ENCODE measurements at regions not wholly inside any gene's neighbourhood (a gene's known extent, or its start where the extent isn't known, plus 50 kb on each side); places are given as distances from the start of the nearest gene placed in this dataset.

- Histone ChIP-seq H3K27me3 (ENCODE audit: insufficient read depth, low read length) (no peaks in the 10 kb centered on the region), H2BK120ac (ENCODE audit: insufficient read depth, low read length, poor library complexity) (no peak overlapping the region), H4K8ac (ENCODE audit: low read depth, low read length) (no peak overlapping the region), H4K91ac (ENCODE audit: low read depth, low read length) (no peak overlapping the region), H2AK5ac (ENCODE audit: low read length) (no peak overlapping the region), H3K9ac (ENCODE audit: low read length) (no peak overlapping the region), H2AFZ (ENCODE audit: insufficient read depth, low read length, poor library complexity) (no peak overlapping the region), H3K4ac (ENCODE audit: low read depth, low read length) (no peak overlapping the region), H3K23ac (ENCODE audit: low read length) (no peak overlapping the region), H2BK5ac (ENCODE audit: low read depth, low read length, poor library complexity) (no peak overlapping the region), H3K4me2 (ENCODE audit: low read length) (no peak overlapping the region), H3K79me2 (ENCODE audit: control insufficient read depth, insufficient read depth, low read length, poor library complexity) (no peaks in the 10 kb centered on the region), H3K9me3 (ENCODE audit: insufficient read depth, low read depth, low read length) (no peaks in the 10 kb centered on the region), H3K36me3 (ENCODE audit: control insufficient read depth in 1 of 2, insufficient read depth in 2 of 2, low read length in 2 of 2) (no peaks in the 10 kb centered on the region), H2BK12ac (ENCODE audit: low read length) (no peak overlapping the region), H3K4me1 (ENCODE audit: control insufficient read depth in 1 of 2, insufficient read depth in 2 of 2, low read length in 2 of 2) (no peaks in the 10 kb centered on the region), H3K4me3 (ENCODE audit: low read depth, low read length) (no peak overlapping the region), H3K27ac (ENCODE audit: low read depth, low read length) (no peak overlapping the region), H4K12ac (ENCODE audit: low read depth, low read length) (no peak overlapping the region), H3K18ac (ENCODE audit: low read length) (no peak overlapping the region), H3K14ac (ENCODE audit: low read length) (no peak overlapping the region), H3K79me1 (ENCODE audit: low read length) (no peaks in the 10 kb centered on the region)
- no CpG with 5 or more reads among the region's 5 CpGs for WGBS (ENCODE audit: extremely low coverage, insufficient coverage, insufficient read length)
- no peak for DNase-seq
Measured at GRCh38 chrX:124818033-124818432, 471.7 kb downstream of the SH2D1A start.

DNA sequence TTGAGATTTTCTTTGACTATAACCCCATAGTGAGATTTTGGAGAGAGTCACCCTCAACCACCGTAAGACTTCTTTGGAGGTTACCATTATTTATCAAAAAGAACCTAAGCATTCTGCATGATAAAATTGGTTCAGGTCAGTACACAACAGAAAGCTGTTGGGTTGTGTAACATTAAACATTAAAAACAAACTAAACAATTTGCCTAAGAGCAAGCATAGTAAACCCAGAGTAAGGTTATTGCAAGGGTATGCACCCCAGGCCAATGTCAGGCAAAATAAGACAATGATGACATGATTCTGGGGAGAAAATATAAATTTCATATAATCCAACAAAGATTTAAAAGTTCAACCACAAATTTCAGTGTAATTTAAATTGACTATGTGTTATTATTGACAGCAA is 472.4 kb downstream of the SH2D1A start:
- WGBS (ENCODE audit: extremely low coverage, insufficient coverage, insufficient read length), result no CpG with 5 or more reads among the region's 1 CpG

GRCh38 chrX:124820738-124821137 is 474.4 kb downstream of the SH2D1A start:
- DNase-seq, result no peak
- Histone ChIP-seq H3K4me2 (ENCODE audit: low read length) (no peak overlapping the region), H3K9ac (ENCODE audit: low read length) (no peak overlapping the region), H3K14ac (ENCODE audit: low read length) (no peak overlapping the region), H3K27ac (ENCODE audit: low read depth, low read length) (no peak overlapping the region), H3K4me1 (ENCODE audit: control insufficient read depth in 1 of 2, insufficient read depth in 2 of 2, low read length in 2 of 2) (no peaks in the 10 kb centered on the region), H3K18ac (ENCODE audit: low read length) (no peak overlapping the region), H3K36me3 (ENCODE audit: control insufficient read depth in 1 of 2, insufficient read depth in 2 of 2, low read length in 2 of 2) (no peaks in the 10 kb centered on the region), H4K8ac (ENCODE audit: low read depth, low read length) (no peak overlapping the region), H3K4ac (ENCODE audit: low read depth, low read length) (no peak overlapping the region), H4K91ac (ENCODE audit: low read depth, low read length) (no peak overlapping the region), H2AFZ (ENCODE audit: insufficient read depth, low read length, poor library complexity) (no peak overlapping the region), H2BK5ac (ENCODE audit: low read depth, low read length, poor library complexity) (no peak overlapping the region), H3K27me3 (ENCODE audit: insufficient read depth, low read length) (no peaks in the 10 kb centered on the region), H3K4me3 (ENCODE audit: low read depth, low read length) (no peak overlapping the region), H2BK12ac (ENCODE audit: low read length) (no peak overlapping the region), H2BK120ac (ENCODE audit: insufficient read depth, low read length, poor library complexity) (no peak overlapping the region), H4K12ac (ENCODE audit: low read depth, low read length) (no peak overlapping the region), H3K79me1 (ENCODE audit: low read length) (no peaks in the 10 kb centered on the region), H3K23ac (ENCODE audit: low read length) (no peak overlapping the region), H3K79me2 (ENCODE audit: control insufficient read depth, insufficient read depth, low read length, poor library complexity) (no peaks in the 10 kb centered on the region), H2AK5ac (ENCODE audit: low read length) (no peak overlapping the region), H3K9me3 (ENCODE audit: insufficient read depth, low read depth, low read length) (no peaks in the 10 kb centered on the region)
- WGBS (ENCODE audit: extremely low coverage, insufficient coverage, insufficient read length), result no CpG with 5 or more reads among the region's 1 CpG

More for the DNA sequence above, 472.4 kb downstream of the SH2D1A start:
- Histone ChIP-seq H3K9ac (ENCODE audit: low read length) (no peak overlapping the region), H3K79me2 (ENCODE audit: control insufficient read depth, insufficient read depth, low read length, poor library complexity) (no peaks in the 10 kb centered on the region), H3K36me3 (ENCODE audit: control insufficient read depth in 1 of 2, insufficient read depth in 2 of 2, low read length in 2 of 2) (no peaks in the 10 kb centered on the region), H2BK120ac (ENCODE audit: insufficient read depth, low read length, poor library complexity) (no peak overlapping the region), H3K18ac (ENCODE audit: low read length) (no peak overlapping the region), H3K79me1 (ENCODE audit: low read length) (no peaks in the 10 kb centered on the region), H3K4me2 (ENCODE audit: low read length) (no peak overlapping the region), H3K4me1 (ENCODE audit: control insufficient read depth in 1 of 2, insufficient read depth in 2 of 2, low read length in 2 of 2) (no peaks in the 10 kb centered on the region), H2AK5ac (ENCODE audit: low read length) (no peak overlapping the region), H2BK12ac (ENCODE audit: low read length) (no peak overlapping the region), H3K9me3 (ENCODE audit: insufficient read depth, low read depth, low read length) (no peaks in the 10 kb centered on the region), H3K27ac (ENCODE audit: low read depth, low read length) (no peak overlapping the region), H4K12ac (ENCODE audit: low read depth, low read length) (no peak overlapping the region), H4K91ac (ENCODE audit: low read depth, low read length) (no peak overlapping the region), H3K4me3 (ENCODE audit: low read depth, low read length) (no peak overlapping the region), H3K23ac (ENCODE audit: low read length) (no peak overlapping the region), H2BK5ac (ENCODE audit: low read depth, low read length, poor library complexity) (no peak overlapping the region), H3K14ac (ENCODE audit: low read length) (no peak overlapping the region), H4K8ac (ENCODE audit: low read depth, low read length) (no peak overlapping the region), H3K27me3 (ENCODE audit: insufficient read depth, low read length) (no peaks in the 10 kb centered on the region), H2AFZ (ENCODE audit: insufficient read depth, low read length, poor library complexity) (no peak overlapping the region), H3K4ac (ENCODE audit: low read depth, low read length) (no peak overlapping the region)
- no peak for DNase-seq

DNA sequence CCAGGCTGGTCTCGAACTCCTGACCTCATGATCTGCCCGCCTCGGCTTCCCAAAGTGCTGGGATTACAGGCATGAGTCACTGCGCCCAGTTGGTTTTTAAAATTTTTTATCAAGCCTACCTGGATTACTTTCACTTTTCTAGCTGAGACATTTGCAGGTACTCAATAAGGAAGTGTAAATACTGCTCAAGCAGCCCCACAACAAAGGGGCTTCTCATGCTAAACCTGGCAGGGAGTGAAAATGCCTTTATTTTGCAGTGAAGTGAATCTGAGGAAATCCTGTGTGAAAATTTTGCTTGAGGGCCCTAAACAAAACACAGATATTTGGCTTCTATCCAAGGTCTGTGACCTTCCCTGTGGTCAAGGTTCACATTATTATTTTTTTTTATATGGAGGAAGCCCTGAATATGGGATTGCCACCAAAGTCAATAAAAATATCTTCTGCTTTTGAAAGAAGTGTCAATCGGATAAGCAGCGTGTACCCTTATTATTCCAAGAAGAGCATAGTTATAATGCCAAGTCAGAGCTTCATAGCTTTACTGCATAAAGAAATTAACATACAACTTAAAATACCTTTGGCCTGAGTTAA is 481.0 kb downstream of the SH2D1A start:
- no peak overlapping the region for H4K12ac ChIP-seq (ENCODE audit: low read depth, low read length)
- H4K8ac ChIP-seq (ENCODE audit: low read depth, low read length), result no peak overlapping the region
- H3K9me3 ChIP-seq (ENCODE audit: insufficient read depth, low read depth, low read length), result no peaks in the 10 kb centered on the region
- no peak overlapping the region for H4K91ac ChIP-seq (ENCODE audit: low read depth, low read length)
- H3K4me1 ChIP-seq (ENCODE audit: control insufficient read depth in 1 of 2, insufficient read depth in 2 of 2, low read length in 2 of 2), result no peaks in the 10 kb centered on the region
- H3K4me2 ChIP-seq (ENCODE audit: low read length), result no peak overlapping the region
- no peak overlapping the region for H3K4ac ChIP-seq (ENCODE audit: low read depth, low read length)
- H2AK5ac ChIP-seq (ENCODE audit: low read length), result no peak overlapping the region
- DNase-seq, result no peak
- H3K27ac ChIP-seq (ENCODE audit: low read depth, low read length), result no peak overlapping the region
- no CpG with 5 or more reads among the region's 6 CpGs for WGBS (ENCODE audit: extremely low coverage, insufficient coverage, insufficient read length)
- H2BK5ac ChIP-seq (ENCODE audit: low read depth, low read length, poor library complexity), result no peak overlapping the region
- H3K9ac ChIP-seq (ENCODE audit: low read length), result no peak overlapping the region
- no peak overlapping the region for H3K4me3 ChIP-seq (ENCODE audit: low read depth, low read length)
- no peaks in the 10 kb centered on the region for H3K27me3 ChIP-seq (ENCODE audit: insufficient read depth, low read length)
- no peak overlapping the region for H3K23ac ChIP-seq (ENCODE audit: low read length)
- H2AFZ ChIP-seq (ENCODE audit: insufficient read depth, low read length, poor library complexity), result no peak overlapping the region
- no peaks in the 10 kb centered on the region for H3K79me2 ChIP-seq (ENCODE audit: control insufficient read depth, insufficient read depth, low read length, poor library complexity)
- H3K79me1 ChIP-seq (ENCODE audit: low read length), result no peaks in the 10 kb centered on the region
- no peak overlapping the region for H3K14ac ChIP-seq (ENCODE audit: low read length)
- H2BK120ac ChIP-seq (ENCODE audit: insufficient read depth, low read length, poor library complexity), result no peak overlapping the region
- no peak overlapping the region for H3K18ac ChIP-seq (ENCODE audit: low read length)
- H2BK12ac ChIP-seq (ENCODE audit: low read length), result no peak overlapping the region
- H3K36me3 ChIP-seq (ENCODE audit: control insufficient read depth in 1 of 2, insufficient read depth in 2 of 2, low read length in 2 of 2), result no peaks in the 10 kb centered on the region

All from trophoblast cell (in vitro differentiated cells and primary cell).